Activated gamma-delta T cell treated with Interleukin-2 at 50 U/mL for 16 hours (primary cell): ENCODE measurements at regions not wholly inside any gene's neighbourhood (a gene's known extent, or its start where the extent isn't known, plus 50 kb on each side); places are given as distances from the start of the nearest gene placed in this dataset.
"Not testable (repeated sequence)": the region's sequence is repeated elsewhere in the genome, so short reads cannot be mapped to it uniquely, and the experiment has no call there.

Experiments
- DNase-seq: peaks from one replicate; pipeline ENCODE4 v3.0.0-alpha.2; 2020

DNA sequence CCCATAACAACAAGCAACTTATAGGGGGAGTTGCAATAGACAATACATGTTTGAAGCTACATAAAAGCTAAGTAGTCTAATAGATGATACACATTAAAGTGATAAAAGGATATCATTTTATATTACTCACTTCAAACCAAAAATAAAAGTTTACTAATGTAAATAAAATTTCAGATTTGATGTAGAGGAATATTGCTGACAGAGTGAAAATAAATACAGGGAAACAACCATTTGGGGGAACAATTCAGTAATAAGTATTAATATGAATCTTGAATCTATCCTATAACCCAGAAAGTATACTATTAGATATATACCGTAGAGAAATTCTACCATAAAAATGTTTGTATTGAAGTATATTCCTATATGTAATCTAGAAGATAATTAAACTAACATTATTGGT, 1248.9 kb upstream of the EPHA6 start:
- no peak for DNase-seq

DNA sequence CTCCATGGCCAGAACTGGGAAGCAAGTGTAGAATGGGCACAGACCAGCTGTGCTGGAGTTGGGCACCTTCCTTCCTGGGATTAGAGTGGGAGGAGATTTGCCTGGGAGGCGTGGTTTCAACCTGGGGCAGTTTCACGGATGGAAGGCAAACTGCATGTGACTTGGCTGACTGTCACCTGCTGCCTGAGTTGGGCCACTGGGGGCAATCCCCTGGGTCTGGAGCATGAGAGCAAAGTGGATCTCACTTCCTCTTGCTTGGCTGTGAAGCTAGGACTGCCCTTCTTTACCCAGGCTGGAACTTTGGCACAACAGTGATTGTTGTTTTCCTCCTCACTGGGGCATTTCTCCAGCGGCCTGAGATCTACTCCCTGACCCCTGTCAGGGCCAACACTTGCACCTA, 1247.0 kb upstream of the EPHA6 start:
- DNase-seq = no peak

GRCh38 chr3:95586754-95587153, 1227.6 kb upstream of the EPHA6 start:
- no peak for DNase-seq

GRCh38 chr3:95587641-95588040, 1226.8 kb upstream of the EPHA6 start:
- DNase-seq = not testable (repeated sequence)

DNA sequence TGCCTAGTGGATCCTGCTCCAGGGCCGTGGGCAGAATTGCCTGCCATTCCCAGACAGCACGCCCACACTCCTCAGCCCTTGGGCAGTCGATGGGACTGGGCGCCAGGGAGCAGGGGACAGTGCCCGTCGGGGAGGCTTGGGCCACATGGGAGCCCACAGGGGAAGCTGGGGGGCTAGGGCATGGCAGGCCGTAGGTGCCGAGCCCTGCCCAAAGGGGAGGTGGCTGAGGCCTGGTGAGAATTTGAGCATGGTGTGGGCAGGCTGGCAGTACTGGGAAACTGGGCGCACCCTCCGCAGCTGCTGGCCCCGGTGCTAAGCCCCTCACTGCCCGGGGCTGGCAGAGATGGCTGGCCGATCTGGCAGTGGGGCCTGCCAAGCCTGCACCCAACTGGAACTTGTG, 1225.9 kb upstream of the EPHA6 start:
- no peak for DNase-seq

GRCh38 chr3:95595416-95596075, 1218.8 kb upstream of the EPHA6 start:
- DNase-seq = no peak

DNA sequence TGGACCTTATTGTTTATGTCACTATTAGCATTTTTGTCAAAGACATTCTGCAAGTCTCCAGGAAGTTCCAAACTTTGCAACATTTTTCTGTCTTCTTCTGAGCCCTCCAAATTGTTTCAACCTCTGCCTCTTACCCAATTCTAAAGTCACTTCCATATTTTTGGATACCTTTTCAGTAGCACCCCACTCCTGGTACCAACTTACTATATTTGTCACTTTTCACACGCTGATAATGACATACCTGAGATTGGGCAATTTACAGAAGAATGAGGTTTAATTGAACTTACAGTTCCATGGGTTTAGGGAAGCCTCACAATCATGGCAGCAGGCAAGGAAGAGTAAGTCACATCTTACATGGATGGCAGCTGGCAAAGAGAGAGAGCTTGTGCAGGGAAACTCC, 1206.5 kb upstream of the EPHA6 start:
- no peak for DNase-seq

- no peak for DNase-seq
Measured at GRCh38 chr3:95609411-95609810, 1205.0 kb upstream of the EPHA6 start.

- DNase-seq = no peak
Measured at GRCh38 chr3:95612611-95613010, 1201.8 kb upstream of the EPHA6 start.

DNA sequence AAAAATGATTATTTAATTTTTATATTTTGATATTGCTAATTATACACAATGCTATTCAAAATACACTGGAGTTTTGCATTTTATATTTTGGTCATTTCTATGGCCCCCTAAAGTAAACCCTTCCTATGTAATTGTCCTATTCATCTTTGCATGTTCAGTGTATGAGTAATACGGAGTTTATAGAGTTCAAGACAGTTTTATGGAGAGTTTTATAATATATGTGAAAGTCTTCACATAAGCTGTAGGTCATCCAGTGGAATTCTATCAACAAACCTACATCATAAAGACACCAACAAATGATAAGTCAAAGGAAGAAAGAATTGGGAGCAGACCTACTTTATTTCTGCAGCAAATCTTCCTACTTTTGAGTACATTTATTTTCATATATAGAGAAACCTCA, 1200.4 kb upstream of the EPHA6 start:
- DNase-seq = no peak

DNA sequence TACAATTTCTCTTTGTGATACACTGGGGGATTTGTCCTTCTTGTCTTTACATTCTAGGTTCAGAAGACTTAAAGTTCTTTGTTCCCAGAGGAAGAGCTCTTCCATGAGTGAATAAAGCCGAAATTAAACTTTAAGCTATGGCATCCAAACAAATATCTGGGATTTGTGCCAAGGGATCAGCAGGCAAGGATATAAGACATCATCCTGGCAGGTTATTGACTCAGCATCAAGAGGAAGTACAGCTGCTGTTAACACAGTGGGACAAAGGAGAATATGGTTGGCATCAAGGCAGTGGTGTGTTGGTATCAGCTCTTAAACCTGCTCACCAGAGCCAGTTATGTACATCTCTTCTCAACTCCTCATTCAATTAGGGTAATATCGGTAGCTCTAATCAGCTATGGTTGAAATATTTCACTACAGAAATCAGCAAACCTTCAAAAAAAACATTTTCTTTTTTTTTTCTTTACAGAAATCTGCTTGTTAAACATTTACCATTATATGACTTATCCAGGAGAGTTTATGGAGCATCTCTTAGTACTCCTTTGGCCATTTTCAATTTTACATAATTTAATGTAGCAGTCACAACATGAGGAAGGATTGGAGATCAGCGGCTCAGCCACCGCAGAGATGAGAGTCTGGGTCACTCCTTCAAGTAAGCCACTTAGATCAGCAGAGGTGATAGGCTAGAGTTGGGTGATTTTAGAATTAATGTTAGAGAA, 1198.6 kb upstream of the EPHA6 start:
- DNase-seq = no peak

GRCh38 chr3:95626107-95626506, 1188.3 kb upstream of the EPHA6 start:
- DNase-seq = no peak

- no peak for DNase-seq
Measured at GRCh38 chr3:95627293-95627692, 1187.1 kb upstream of the EPHA6 start.

DNA sequence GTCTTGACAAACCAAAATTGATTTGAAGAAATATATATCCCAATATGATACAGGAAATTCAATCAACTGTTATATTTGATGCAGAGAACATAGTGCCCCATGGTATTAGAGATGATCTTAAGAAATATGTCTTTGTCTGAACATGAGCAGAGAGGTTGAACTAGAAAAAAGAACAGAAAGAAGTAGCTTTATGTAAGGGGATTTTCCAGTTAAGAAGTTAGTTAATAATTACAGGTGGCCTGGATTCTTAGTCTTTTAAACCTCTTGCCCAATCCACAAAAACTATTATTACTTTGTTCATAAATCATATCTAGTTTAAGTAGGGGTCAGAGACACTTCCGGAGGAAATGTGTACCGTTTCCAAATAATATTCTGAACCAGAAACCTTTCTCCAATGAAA, 1186.7 kb upstream of the EPHA6 start:
- DNase-seq = no peak

DNA sequence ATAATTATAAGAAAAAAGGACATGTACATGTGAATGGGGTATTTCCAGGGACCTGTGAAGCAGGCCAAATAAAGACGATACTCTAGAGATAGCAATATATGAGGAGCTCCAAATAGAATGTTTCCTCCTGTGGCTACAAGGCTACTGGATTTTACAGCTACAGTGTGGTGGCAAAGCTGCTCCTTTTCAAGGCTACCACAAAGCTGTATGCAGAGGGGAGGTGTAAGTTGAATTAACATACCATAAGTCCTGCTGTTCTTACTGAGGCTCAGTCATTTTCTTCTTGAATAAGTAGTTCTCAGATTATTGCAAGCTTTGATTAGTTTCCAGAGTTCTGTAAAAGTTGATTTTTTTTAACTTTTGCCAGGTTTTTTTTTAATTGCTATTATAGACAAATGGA, 1184.6 kb upstream of the EPHA6 start:
- DNase-seq = no peak

GRCh38 chr3:95645291-95645690, 1169.1 kb upstream of the EPHA6 start:
- DNase-seq = no peak

DNA sequence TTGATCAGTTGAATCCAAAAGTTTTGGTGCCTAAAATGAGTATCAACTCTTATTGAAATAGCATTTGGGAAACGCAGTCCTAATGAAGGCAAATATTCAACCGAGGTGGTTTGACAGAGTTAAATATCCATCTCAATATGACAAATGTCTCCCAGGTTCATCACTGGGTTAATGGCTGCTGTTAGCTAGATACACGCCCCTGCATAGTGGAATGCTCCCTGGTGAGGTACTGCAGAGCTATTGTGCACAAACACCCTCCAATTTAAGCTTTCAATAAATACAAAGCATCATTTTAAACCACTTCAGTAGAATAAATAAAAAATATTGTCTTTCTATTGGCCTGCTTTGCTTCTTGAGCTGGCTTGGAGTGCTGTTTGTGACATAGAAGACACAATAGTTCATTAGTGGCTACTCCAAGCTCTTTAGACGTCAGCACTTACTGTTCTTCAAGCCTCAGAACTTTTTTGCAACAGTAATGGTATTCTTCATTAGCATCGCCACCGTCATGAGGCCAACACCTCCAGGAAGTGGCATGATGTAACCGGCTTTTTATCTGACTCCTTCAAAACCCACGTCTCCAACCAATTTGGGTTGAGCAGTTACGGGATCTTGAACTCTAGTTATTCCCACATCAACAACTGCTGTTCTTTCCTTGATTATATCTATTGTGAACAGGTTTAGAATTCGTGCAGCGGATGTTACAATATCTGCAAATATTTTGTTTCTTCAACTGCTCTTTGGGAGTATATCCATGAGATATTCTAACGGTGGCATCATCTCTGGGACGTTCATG, 1159.6 kb upstream of the EPHA6 start:
- DNase-seq = no peak

DNA sequence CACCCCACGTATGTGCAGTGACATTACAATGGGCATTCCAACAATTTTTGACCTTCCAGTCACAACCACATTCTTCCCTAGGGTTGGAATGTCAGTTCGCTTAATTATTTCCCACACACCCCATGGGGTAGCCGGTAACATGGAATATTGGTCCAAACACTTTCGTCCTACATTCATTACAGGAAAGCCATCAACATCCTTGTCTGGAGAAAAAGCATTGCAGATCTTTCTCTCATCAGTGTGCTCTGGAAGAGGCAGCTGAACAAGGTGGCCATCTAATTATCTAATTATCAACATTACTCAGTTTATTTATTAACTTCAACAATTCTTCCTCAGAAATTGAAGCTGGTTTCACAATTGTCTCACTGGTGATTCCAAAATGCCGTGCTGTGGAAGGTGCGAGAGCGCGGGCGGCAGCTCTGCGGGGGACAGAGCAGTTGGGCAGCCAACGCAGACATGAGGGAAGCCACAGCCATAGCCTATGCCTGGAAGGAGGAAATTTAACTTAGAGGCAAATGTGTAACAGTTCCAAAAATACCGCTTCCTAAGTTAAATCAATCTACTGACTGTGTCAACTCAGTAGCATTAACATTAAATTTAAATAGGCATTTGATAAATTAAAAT, 1158.9 kb upstream of the EPHA6 start:
- DNase-seq = no peak

DNA sequence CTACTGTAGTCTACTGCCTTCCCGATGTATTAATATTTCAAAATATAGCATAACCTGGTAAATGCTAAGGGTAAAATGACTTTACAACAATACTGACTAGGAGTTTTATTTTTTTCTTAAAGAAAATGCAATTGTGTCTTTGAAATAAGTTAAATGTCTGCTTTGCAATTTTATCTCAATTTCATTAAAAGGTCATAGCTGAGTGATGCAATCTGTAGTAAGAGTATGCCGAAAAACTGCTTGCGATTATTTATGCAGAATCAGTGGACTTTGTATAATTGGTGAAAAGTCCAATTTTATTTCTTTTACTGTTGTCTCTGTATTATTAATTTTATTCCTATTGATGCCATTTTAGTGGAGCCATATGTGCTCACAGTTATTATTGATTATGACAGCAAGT, 1143.6 kb upstream of the EPHA6 start:
- no peak for DNase-seq

DNA sequence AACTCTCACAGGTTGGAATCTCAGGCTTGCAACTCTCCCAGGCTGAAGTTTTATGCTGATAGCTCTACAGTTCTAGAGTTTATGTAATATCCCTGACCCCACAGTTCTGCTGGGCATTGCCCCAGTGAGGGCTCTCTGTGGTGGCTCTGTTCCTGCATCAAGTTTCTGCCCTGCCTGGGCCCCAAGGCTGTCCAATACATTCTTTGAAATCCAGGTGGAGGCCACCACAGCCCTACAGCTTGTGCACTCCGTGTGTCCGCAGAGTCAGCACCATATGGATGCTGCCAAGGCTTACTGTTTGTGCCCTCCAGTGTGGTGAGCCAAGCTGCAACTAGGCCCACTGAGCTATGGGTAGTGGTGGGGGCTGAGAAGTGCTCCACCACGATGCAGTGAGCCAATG, 1141.2 kb upstream of the EPHA6 start:
- DNase-seq = no peak

- no peak for DNase-seq
Measured at GRCh38 chr3:95705786-95706418, 1108.5 kb upstream of the EPHA6 start.

DNA sequence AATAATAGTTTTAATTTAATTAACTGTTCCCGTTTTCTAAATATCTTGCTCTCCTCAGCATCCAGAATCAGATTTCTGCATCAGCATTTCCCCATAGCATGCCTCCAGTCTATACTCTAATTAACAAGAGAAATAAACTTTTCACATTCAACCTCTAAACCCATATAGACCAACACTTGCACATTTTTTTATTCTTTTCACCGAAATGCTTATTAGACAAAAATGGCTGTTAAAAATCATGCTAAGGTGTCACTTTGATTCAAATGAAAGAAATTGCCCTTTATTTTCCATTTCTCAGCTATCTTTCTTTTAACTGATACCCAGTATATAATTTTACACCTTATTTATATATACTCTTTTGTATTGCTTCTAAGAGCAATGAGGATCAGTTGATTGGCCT, 1107.1 kb upstream of the EPHA6 start:
- no peak for DNase-seq

GRCh38 chr3:95710684-95711083, 1103.7 kb upstream of the EPHA6 start:
- DNase-seq = no peak
